Peyer's patch (tissue), 4 donors: ENCODE measurements at regions not wholly inside any gene's neighbourhood (a gene's known extent, or its start where the extent isn't known, plus 50 kb on each side); places are given as distances from the start of the nearest gene placed in this dataset.
A peak's percentile ranks its signal among the peaks of the same experiment; 100 is the strongest.

Experiments used
- DNase-seq, 3 donors: peaks; one replicate each; pipeline ENCODE4 v3.0.0-alpha.2; 2017 to 2019
- H3K27ac ChIP-seq, 4 donors: fragments of 200-600 bp; sonication (generic); one replicate each; pipeline ENCODE4 v1.5.1; 2016 to 2019
- H3K27me3 ChIP-seq, 2 donors: fragments of 200-600 bp; sonication (generic); one replicate each; pipeline ENCODE4 v1.5.1; 2019
- H3K36me3 ChIP-seq, 3 donors: fragments of 200-600 bp; sonication (generic); one replicate each; pipeline ENCODE4 v1.5.1; 2016 to 2019
- H3K4me1 ChIP-seq, 4 donors: fragments of 200-600 bp; sonication (generic); one replicate each; pipeline ENCODE4 v1.5.1; 2016 to 2019
- H3K4me3 ChIP-seq, 4 donors: fragments of 200-600 bp; sonication (generic); 1 replicate in 3 of 4; 2 replicates in 1 of 4; pipeline ENCODE4 v1.5.1; 2016 to 2019; ENCODE audit warnings: mild to moderate bottlenecking in 1 of 4
- H3K9me3 ChIP-seq, 4 donors: fragments of 200-600 bp; sonication (generic); one replicate each; pipeline ENCODE4 v1.5.1; 2016 to 2019; ENCODE audit warnings: mild to moderate bottlenecking in 1 of 4
- POLR2A ChIP-seq, 2 donors: fragments of 450-650 bp; IDR thresholded peaks; one replicate each; pipeline ENCODE4 v1.5.1; 2017; ENCODE audit warnings: antibody characterized with exemption in 2 of 2, mild to moderate bottlenecking in 2 of 2, moderate library complexity in 2 of 2
- TF ChIP-seq, protein P1 (sequence below), 6 experiments: fragments of 450-650 bp in 4 of 6; fragments of 200-600 bp in 2 of 6; sonication (generic) in 1 of 6; IDR thresholded peaks; one replicate each; pipeline ENCODE4 v1.5.1; 2017 to 2019; ENCODE audit warnings: antibody characterized with exemption in 6 of 6, mild to moderate bottlenecking in 3 of 6, moderate library complexity in 1 of 6

DNA sequence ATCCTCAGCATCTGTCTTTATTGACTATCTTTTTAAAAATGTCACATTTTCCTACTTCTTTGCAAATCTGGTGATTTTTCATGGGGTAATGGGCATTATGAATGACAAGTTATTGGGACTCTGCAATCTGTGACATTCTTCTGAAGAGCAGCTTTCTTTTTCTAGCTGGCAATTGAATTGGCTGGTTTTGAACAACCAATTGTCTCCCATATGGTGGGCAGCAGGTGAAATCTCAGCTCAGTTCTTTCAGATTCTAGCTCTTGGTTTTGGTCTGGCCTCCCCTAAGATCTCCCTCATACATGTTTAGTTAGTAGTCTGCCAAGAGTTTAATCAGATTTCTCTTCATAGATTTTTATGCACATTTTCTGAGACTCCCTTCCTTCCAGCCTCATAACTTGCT, 107.9 kb upstream of the EPB41L3 start:
- H3K27me3 ChIP-seq = no peaks in the 10 kb centered on the region
- TF ChIP-seq POLR2A (IDR thresholded peaks at IDR 0.05) = no peak
- TF ChIP-seq, protein P1, sequence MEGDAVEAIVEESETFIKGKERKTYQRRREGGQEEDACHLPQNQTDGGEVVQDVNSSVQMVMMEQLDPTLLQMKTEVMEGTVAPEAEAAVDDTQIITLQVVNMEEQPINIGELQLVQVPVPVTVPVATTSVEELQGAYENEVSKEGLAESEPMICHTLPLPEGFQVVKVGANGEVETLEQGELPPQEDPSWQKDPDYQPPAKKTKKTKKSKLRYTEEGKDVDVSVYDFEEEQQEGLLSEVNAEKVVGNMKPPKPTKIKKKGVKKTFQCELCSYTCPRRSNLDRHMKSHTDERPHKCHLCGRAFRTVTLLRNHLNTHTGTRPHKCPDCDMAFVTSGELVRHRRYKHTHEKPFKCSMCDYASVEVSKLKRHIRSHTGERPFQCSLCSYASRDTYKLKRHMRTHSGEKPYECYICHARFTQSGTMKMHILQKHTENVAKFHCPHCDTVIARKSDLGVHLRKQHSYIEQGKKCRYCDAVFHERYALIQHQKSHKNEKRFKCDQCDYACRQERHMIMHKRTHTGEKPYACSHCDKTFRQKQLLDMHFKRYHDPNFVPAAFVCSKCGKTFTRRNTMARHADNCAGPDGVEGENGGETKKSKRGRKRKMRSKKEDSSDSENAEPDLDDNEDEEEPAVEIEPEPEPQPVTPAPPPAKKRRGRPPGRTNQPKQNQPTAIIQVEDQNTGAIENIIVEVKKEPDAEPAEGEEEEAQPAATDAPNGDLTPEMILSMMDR (IDR thresholded peaks at IDR 0.05) = no peak
- no peaks in the 10 kb centered on the region for H3K9me3 ChIP-seq
- H3K4me1 ChIP-seq = no peaks in the 10 kb centered on the region
- H3K4me3 ChIP-seq = no peak overlapping the region
- H3K36me3 ChIP-seq = no peaks in the 10 kb centered on the region
- DNase-seq = no peak
- no peak overlapping the region for H3K27ac ChIP-seq

DNA sequence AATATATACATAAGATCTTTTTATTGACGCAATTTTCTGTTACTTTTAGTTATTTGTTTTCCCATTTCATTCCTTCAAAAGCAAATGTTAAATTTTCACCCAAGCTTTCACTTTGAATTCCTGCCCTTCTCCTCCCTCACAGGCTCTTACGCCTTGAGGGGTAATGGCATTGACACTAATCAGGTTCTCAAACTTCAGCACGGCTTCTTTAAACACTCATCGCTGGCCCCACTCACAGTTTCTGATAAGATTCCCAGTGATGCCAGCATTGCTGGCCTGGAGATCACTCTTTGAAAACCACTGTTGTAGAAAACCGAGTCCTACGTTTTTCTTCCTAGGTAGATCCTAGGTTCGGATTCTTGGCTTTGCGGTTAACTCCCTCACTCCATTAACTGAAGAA, 105.6 kb upstream of the EPB41L3 start:
- Histone ChIP-seq H3K4me1 (no peaks in the 10 kb centered on the region), H3K36me3 (no peaks in the 10 kb centered on the region), H3K9me3 (no peaks in the 10 kb centered on the region), H3K4me3 (no peak overlapping the region), H3K27ac (no peak overlapping the region), H3K27me3 (no peaks in the 10 kb centered on the region)
- no peak for DNase-seq
- TF ChIP-seq POLR2A (IDR thresholded peaks at IDR 0.05) = no peak
- TF ChIP-seq, protein P1 (IDR thresholded peaks at IDR 0.05) = no peak

DNA sequence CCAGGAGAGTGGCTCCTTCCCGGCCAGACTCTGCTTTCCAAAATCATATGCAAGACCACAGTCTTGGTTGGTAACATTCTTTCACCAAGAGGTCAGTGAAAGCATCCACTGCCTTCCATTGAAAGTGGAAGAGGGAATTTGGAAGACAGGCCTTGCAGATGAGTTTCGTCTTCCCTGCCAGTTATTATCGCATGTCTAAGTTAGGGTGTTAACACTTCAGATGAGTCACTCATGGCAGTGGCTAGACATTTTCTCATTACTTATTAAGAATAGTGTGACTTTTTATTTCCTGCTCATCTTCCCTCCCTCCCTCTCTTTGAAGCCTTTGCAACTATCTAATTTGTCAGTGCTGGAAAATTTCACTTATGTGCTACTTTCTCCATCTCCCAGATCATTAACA, 102.9 kb upstream of the EPB41L3 start:
- no peak overlapping the region for H3K4me3 ChIP-seq
- DNase-seq = no peak
- H3K9me3 ChIP-seq = no peaks in the 10 kb centered on the region
- no peak overlapping the region for H3K27ac ChIP-seq
- H3K4me1 ChIP-seq = no peaks in the 10 kb centered on the region
- H3K36me3 ChIP-seq = no peaks in the 10 kb centered on the region
- no peak for TF ChIP-seq POLR2A (IDR thresholded peaks at IDR 0.05)
- TF ChIP-seq, protein P1 (IDR thresholded peaks at IDR 0.05) = no peak
- no peaks in the 10 kb centered on the region for H3K27me3 ChIP-seq

DNA sequence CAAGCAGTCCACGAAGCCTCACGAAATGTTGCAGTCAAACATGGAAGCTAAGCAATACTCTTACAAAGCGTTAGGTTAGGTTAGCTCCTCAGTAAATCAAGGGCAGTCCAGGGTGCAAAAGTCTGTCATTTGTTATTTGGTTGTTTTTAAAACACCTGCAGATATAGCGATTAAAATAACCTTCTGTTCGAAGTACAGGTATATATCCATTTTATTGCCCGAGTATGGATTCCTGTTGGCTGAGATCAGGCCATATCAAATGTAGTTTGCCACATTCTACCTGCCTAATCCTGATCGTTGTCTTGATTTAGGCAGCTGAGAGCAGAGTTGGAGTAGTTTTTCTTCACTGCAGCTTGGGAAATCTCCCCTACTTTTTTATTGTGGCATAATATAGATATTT, 99.5 kb upstream of the EPB41L3 start:
- H3K4me1 ChIP-seq = no peaks in the 10 kb centered on the region
- no peaks in the 10 kb centered on the region for H3K36me3 ChIP-seq
- H3K27ac ChIP-seq = no peak overlapping the region
- no peak overlapping the region for H3K4me3 ChIP-seq
- DNase-seq = no peak
- no peaks in the 10 kb centered on the region for H3K9me3 ChIP-seq
- no peaks in the 10 kb centered on the region for H3K27me3 ChIP-seq
- TF ChIP-seq, protein P1 (IDR thresholded peaks at IDR 0.05) = peak in 1 of 6 experiments; percentile 25
- no peak for TF ChIP-seq POLR2A (IDR thresholded peaks at IDR 0.05)

DNA sequence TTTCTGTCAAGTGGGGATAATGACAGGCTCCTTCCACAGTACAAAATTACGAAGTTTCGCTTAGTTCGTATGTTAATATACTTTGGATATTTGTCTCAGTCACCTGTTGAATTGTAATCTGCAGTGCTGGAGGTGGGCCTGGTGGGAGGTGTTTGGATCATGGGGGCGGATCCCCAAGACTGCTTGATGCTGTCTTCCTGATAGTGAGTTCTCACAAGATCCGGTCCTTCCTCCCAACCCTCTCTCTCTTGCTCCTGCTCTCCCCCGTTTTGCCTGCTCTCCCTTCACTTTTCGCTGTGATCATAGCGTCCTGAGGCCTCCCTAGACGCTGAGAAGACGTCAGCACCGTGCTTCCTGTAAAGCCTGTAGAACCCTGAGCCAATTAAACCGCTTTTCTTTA, 97.1 kb upstream of the EPB41L3 start:
- Histone ChIP-seq H3K4me1 (no peaks in the 10 kb centered on the region), H3K36me3 (no peaks in the 10 kb centered on the region), H3K4me3 (no peak overlapping the region), H3K27ac (no peak overlapping the region), H3K27me3 (no peaks in the 10 kb centered on the region), H3K9me3 (no peaks in the 10 kb centered on the region)
- TF ChIP-seq POLR2A (IDR thresholded peaks at IDR 0.05) = no peak
- TF ChIP-seq, protein P1 (IDR thresholded peaks at IDR 0.05) = no peak
- no peak for DNase-seq

DNA sequence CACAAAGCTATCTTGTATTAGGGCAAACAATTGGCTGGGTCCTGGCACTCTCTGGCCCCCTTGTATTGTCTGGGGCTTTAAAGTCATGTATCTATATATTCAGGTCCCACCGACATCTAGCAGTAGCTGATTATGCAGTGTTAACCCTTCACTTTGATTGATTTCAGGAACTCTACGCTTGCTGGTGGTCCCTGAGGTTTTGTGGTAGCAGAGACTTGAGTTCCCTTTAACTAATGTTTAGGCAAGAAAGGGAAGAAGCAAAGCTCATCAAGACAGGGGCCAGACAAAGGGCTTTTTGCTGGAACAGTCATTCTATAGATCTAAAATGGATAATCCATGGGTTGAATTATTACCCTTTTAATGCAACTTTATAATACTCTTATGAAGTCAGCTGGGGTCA, 95.3 kb upstream of the EPB41L3 start:
- no peak overlapping the region for H3K27ac ChIP-seq
- no peaks in the 10 kb centered on the region for H3K4me1 ChIP-seq
- H3K27me3 ChIP-seq = no peaks in the 10 kb centered on the region
- no peaks in the 10 kb centered on the region for H3K36me3 ChIP-seq
- no peak for DNase-seq
- no peaks in the 10 kb centered on the region for H3K9me3 ChIP-seq
- TF ChIP-seq, protein P1 (IDR thresholded peaks at IDR 0.05) = no peak
- no peak for TF ChIP-seq POLR2A (IDR thresholded peaks at IDR 0.05)
- no peak overlapping the region for H3K4me3 ChIP-seq
